ENCODE measurements at regions not wholly inside any gene's neighbourhood (a gene's known extent, or its start where the extent isn't known, plus 50 kb on each side); places are given as distances from the start of the nearest gene placed in this dataset.

GRCh38 chr12:88307961-88308360 is 165.9 kb downstream of the TMTC3 start:
- TF ChIP-seq, protein P1, sequence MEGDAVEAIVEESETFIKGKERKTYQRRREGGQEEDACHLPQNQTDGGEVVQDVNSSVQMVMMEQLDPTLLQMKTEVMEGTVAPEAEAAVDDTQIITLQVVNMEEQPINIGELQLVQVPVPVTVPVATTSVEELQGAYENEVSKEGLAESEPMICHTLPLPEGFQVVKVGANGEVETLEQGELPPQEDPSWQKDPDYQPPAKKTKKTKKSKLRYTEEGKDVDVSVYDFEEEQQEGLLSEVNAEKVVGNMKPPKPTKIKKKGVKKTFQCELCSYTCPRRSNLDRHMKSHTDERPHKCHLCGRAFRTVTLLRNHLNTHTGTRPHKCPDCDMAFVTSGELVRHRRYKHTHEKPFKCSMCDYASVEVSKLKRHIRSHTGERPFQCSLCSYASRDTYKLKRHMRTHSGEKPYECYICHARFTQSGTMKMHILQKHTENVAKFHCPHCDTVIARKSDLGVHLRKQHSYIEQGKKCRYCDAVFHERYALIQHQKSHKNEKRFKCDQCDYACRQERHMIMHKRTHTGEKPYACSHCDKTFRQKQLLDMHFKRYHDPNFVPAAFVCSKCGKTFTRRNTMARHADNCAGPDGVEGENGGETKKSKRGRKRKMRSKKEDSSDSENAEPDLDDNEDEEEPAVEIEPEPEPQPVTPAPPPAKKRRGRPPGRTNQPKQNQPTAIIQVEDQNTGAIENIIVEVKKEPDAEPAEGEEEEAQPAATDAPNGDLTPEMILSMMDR (IDR thresholded peaks at IDR 0.05; ENCODE audit: insufficient read depth in 1 of 2, low read depth in 1 of 2, low read length in 1 of 2, severe bottlenecking in 1 of 2, unreplicated experiment in 1 of 2): no peak
- Mint-ChIP-seq H3K9me3 (ENCODE audit: unreplicated experiment) (no peaks in the 10 kb centered on the region), H3K36me3 (ENCODE audit: insufficient read depth, unreplicated experiment) (no peaks in the 10 kb centered on the region), H3K4me3 (ENCODE audit: unreplicated experiment) (no peak overlapping the region), H3K27me3 (ENCODE audit: insufficient read depth, unreplicated experiment) (peaks cover 8% of the 10 kb centered on the region), H3K27ac (ENCODE audit: unreplicated experiment) (no peak overlapping the region), H3K4me1 (ENCODE audit: low read depth, unreplicated experiment) (peaks cover 15% of the 10 kb centered on the region)
- intact Hi-C loops (cut with micrococcal nuclease; ENCODE audit: unreplicated experiment): loop anchor here (2.0 kb wide), 2 partner anchors 23 to 119 kb away; no protein-coding TSS in a partner anchor
- H3K4me1 ChIP-seq: peaks cover 29% of the 10 kb centered on the region
- no peak overlapping the region for H3K4me3 ChIP-seq (ENCODE audit: low read depth, low read length)
- ChIA-PET POLR2A (no interaction called here), CTCF (no interaction called here)
- H3K9me3 ChIP-seq: no peaks in the 10 kb centered on the region
- no peak for DNase-seq
- no peaks in the 10 kb centered on the region for H3K36me3 ChIP-seq (ENCODE audit: control insufficient read depth, insufficient read depth, low read length)
- H3K27me3 ChIP-seq (replicated peaks; ENCODE audit: control insufficient read depth, insufficient read depth, low read length): no peaks in the 10 kb centered on the region
- BruUV-seq (replicated peaks): no TSS peak

DNA sequence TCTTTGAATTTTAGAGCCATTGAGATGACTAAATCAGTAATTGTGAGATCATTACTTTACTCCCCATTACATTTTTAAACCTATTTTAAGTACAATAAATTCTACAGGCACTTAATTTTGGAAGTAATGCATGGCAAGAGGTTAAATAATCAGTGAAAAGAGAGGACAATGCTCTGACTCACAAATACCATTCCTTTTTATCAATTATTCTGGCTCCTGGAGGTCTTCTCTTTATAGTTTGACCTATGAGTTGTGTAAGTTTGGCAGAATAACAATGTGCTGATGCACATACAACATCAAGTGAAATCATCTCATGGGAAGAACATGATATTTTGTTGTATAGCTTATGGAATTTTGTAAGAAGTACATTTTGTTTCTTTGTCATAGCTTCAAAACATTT is 166.7 kb downstream of the TMTC3 start:
- Mint-ChIP-seq H3K36me3 (ENCODE audit: insufficient read depth, unreplicated experiment) (no peaks in the 10 kb centered on the region), H3K4me3 (ENCODE audit: unreplicated experiment) (no peak overlapping the region), H3K27me3 (ENCODE audit: insufficient read depth, unreplicated experiment) (peaks cover 8% of the 10 kb centered on the region), H3K4me1 (ENCODE audit: low read depth, unreplicated experiment) (peaks cover 15% of the 10 kb centered on the region), H3K27ac (ENCODE audit: unreplicated experiment) (no peak overlapping the region), H3K9me3 (ENCODE audit: unreplicated experiment) (no peaks in the 10 kb centered on the region)
- Histone ChIP-seq H3K9me3 (no peaks in the 10 kb centered on the region), H3K36me3 (ENCODE audit: control insufficient read depth, insufficient read depth, low read length) (no peaks in the 10 kb centered on the region), H3K4me3 (ENCODE audit: low read depth, low read length) (no peak overlapping the region), H3K27me3 (replicated peaks; ENCODE audit: control insufficient read depth, insufficient read depth, low read length) (no peaks in the 10 kb centered on the region), H3K4me1 (peaks cover 29% of the 10 kb centered on the region)
- intact Hi-C loops (cut with micrococcal nuclease; ENCODE audit: unreplicated experiment): no loop called here
- DNase-seq: no peak
- POLR2A ChIA-PET: no interaction called here
- BruUV-seq (replicated peaks): no TSS peak
- CTCF ChIA-PET: no interaction called here
- TF ChIP-seq, protein P1 (IDR thresholded peaks at IDR 0.05; ENCODE audit: insufficient read depth in 1 of 2, low read depth in 1 of 2, low read length in 1 of 2, severe bottlenecking in 1 of 2, unreplicated experiment in 1 of 2): no peak

DNA sequence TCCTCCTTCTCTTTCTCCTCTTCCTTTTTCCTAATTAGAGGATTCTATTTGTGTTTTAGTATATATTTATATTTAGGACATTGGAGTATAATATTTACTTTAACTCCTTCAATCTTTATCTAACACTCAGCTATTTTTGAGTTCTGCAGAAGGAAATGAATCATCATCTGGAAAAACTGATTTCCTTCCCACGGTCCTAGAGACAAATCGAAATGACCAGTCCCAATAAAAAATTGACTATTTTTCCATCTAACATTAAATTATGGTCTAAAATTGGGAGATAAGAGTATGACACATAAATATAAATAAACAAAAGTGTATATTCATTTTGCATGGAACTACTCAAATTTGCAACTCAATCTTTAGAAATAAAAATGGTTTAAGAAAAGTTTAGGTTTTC is 167.4 kb downstream of the TMTC3 start:
- H3K27me3 ChIP-seq (replicated peaks; ENCODE audit: control insufficient read depth, insufficient read depth, low read length): no peaks in the 10 kb centered on the region
- peaks cover 29% of the 10 kb centered on the region for H3K4me1 ChIP-seq
- peaks cover 8% of the 10 kb centered on the region for H3K27me3 Mint-ChIP-seq (ENCODE audit: insufficient read depth, unreplicated experiment)
- H3K9me3 ChIP-seq: no peaks in the 10 kb centered on the region
- no peaks in the 10 kb centered on the region for H3K36me3 Mint-ChIP-seq (ENCODE audit: insufficient read depth, unreplicated experiment)
- H3K36me3 ChIP-seq (ENCODE audit: control insufficient read depth, insufficient read depth, low read length): no peaks in the 10 kb centered on the region
- CTCF ChIA-PET: no interaction called here
- H3K27ac Mint-ChIP-seq (ENCODE audit: unreplicated experiment): no peak overlapping the region
- BruUV-seq (replicated peaks): no TSS peak
- H3K4me3 Mint-ChIP-seq (ENCODE audit: unreplicated experiment): no peak overlapping the region
- intact Hi-C loops (cut with micrococcal nuclease; ENCODE audit: unreplicated experiment): no loop called here
- no peaks in the 10 kb centered on the region for H3K9me3 Mint-ChIP-seq (ENCODE audit: unreplicated experiment)
- DNase-seq: no peak
- H3K4me3 ChIP-seq (ENCODE audit: low read depth, low read length): no peak overlapping the region
- POLR2A ChIA-PET: no interaction called here
- TF ChIP-seq, protein P1 (IDR thresholded peaks at IDR 0.05; ENCODE audit: insufficient read depth in 1 of 2, low read depth in 1 of 2, low read length in 1 of 2, severe bottlenecking in 1 of 2, unreplicated experiment in 1 of 2): no peak
- peaks cover 15% of the 10 kb centered on the region for H3K4me1 Mint-ChIP-seq (ENCODE audit: low read depth, unreplicated experiment)
